Stimulated activated CD8-positive, alpha-beta memory T cell treated with anti-CD3 and anti-CD28 coated beads, Interleukin-7, amount 100 ng/mL, for 24 hours (primary cell): ENCODE measurements at regions not wholly inside any gene's neighbourhood (a gene's known extent, or its start where the extent isn't known, plus 50 kb on each side); places are given as distances from the start of the nearest gene placed in this dataset.

ENCODE experiments used
- DNase-seq: peaks from one replicate; pipeline ENCODE4 v3.0.0-alpha.2; 2020; ENCODE audit warnings: low read depth

GRCh38 chr3:177818712-177819240 lies 621.5 kb upstream of the TBL1XR1 start:
- no peak for DNase-seq

GRCh38 chr3:177820683-177821316 lies 623.5 kb upstream of the TBL1XR1 start:
- no peak for DNase-seq

GRCh38 chr3:177822681-177823096 lies 625.4 kb upstream of the TBL1XR1 start:
- DNase-seq, result no peak

- DNase-seq, result no peak
Observed at GRCh38 chr3:177823701-177824189, 626.5 kb upstream of the TBL1XR1 start.

- no peak for DNase-seq
Observed at GRCh38 chr3:177824190-177824786, 627.0 kb upstream of the TBL1XR1 start.

- DNase-seq, result no peak
Observed at GRCh38 chr3:177824841-177825240, 627.6 kb upstream of the TBL1XR1 start.

- no peak for DNase-seq
Observed at GRCh38 chr3:177826253-177826652, 629.0 kb upstream of the TBL1XR1 start.

GRCh38 chr3:177827511-177828207 lies 630.4 kb upstream of the TBL1XR1 start:
- DNase-seq, result no peak

- DNase-seq, result no peak
Observed at GRCh38 chr3:177828208-177828565, 630.9 kb upstream of the TBL1XR1 start.

GRCh38 chr3:177830411-177830849 lies 633.1 kb upstream of the TBL1XR1 start:
- no peak for DNase-seq

- DNase-seq, result no peak
Observed at GRCh38 chr3:177831361-177831760, 634.1 kb upstream of the TBL1XR1 start.

- no peak for DNase-seq
Observed at GRCh38 chr3:177832880-177833279, 635.6 kb upstream of the TBL1XR1 start.

- DNase-seq, result no peak
Observed at GRCh38 chr3:177833332-177833731, 636.0 kb upstream of the TBL1XR1 start.

- no peak for DNase-seq
Observed at GRCh38 chr3:177835008-177835407, 637.7 kb upstream of the TBL1XR1 start.

- no peak for DNase-seq
Observed at GRCh38 chr3:177835917-177836316, 638.6 kb upstream of the TBL1XR1 start.

- DNase-seq, result no peak
Observed at GRCh38 chr3:177836671-177837070, 639.4 kb upstream of the TBL1XR1 start.

- DNase-seq, result no peak
Observed at GRCh38 chr3:177837951-177838655, 640.8 kb upstream of the TBL1XR1 start.

GRCh38 chr3:177838766-177839350 lies 641.6 kb upstream of the TBL1XR1 start:
- no peak for DNase-seq

GRCh38 chr3:177842302-177842701 lies 645.0 kb upstream of the TBL1XR1 start:
- DNase-seq, result no peak

- no peak for DNase-seq
Observed at GRCh38 chr3:177842743-177843734, 645.8 kb upstream of the TBL1XR1 start.
